Fibroblast of skin of right biceps (primary cell): ENCODE measurements at regions not wholly inside any gene's neighbourhood (a gene's known extent, or its start where the extent isn't known, plus 50 kb on each side); places are given as distances from the start of the nearest gene placed in this dataset.

Experiments
- DNase-seq: peaks from one replicate; pipeline ENCODE4 v3.0.0-alpha.2; 2013

- no peak for DNase-seq
These were observed 52.6 kb upstream of the ASB17 start for GRCh38 chr1:75984781-75985180.

GRCh38 chr1:75985827-75986226 lies 53.6 kb upstream of the ASB17 start:
- no peak for DNase-seq

GRCh38 chr1:75986478-75986877 lies 54.3 kb upstream of the ASB17 start:
- no peak for DNase-seq

- no peak for DNase-seq
These were observed 56.9 kb upstream of the ASB17 start for GRCh38 chr1:75989121-75989520.

- DNase-seq: peak; percentile 70
These were observed 58.5 kb upstream of the ASB17 start for GRCh38 chr1:75990686-75991085.

- peak; percentile 87 for DNase-seq
These were observed 59.4 kb upstream of the ASB17 start for GRCh38 chr1:75991497-75992114.

- no peak for DNase-seq
These were observed 60.1 kb upstream of the ASB17 start for GRCh38 chr1:75992312-75992711.

- no peak for DNase-seq
These were observed 61.5 kb upstream of the ASB17 start for GRCh38 chr1:75993661-75994060.

GRCh38 chr1:75996196-75996595 lies 64.0 kb upstream of the ASB17 start:
- peak; percentile 68 for DNase-seq

GRCh38 chr1:75999034-75999433 lies 66.8 kb upstream of the ASB17 start:
- DNase-seq: no peak

GRCh38 chr1:76003946-76004345 lies 70.6 kb upstream of the ST6GALNAC3 start:
- no peak for DNase-seq

GRCh38 chr1:76005765-76006164 lies 68.8 kb upstream of the ST6GALNAC3 start:
- peak; percentile 60 for DNase-seq

- DNase-seq: peak; percentile 96
These were observed 68.3 kb upstream of the ST6GALNAC3 start for GRCh38 chr1:76006234-76006633.

- DNase-seq: no peak
These were observed 63.7 kb upstream of the ST6GALNAC3 start for GRCh38 chr1:76010802-76011201.

- peak; percentile 36 for DNase-seq
These were observed 62.0 kb upstream of the ST6GALNAC3 start for GRCh38 chr1:76012341-76013205.

GRCh38 chr1:76013206-76013581 lies 61.4 kb upstream of the ST6GALNAC3 start:
- DNase-seq: no peak

- DNase-seq: no peak
These were observed 59.0 kb upstream of the ST6GALNAC3 start for GRCh38 chr1:76015478-76016103.

GRCh38 chr1:76018045-76018444 lies 56.5 kb upstream of the ST6GALNAC3 start:
- DNase-seq: no peak

- DNase-seq: no peak
These were observed 52.7 kb upstream of the ST6GALNAC3 start for GRCh38 chr1:76021846-76022245.

- DNase-seq: peak; percentile 53
These were observed 50.7 kb upstream of the ST6GALNAC3 start for GRCh38 chr1:76023669-76024435.
